Liver (tissue), 8 donors: ENCODE measurements at regions not wholly inside any gene's neighbourhood (a gene's known extent, or its start where the extent isn't known, plus 50 kb on each side); places are given as distances from the start of the nearest gene placed in this dataset.
"Not testable (repeated sequence)": the region's sequence is repeated elsewhere in the genome, so short reads cannot be mapped to it uniquely, and the experiment has no call there.

Source experiments
- DNase-seq: peaks from one replicate; pipeline ENCODE4 v3.0.0-alpha.2; 2017; ENCODE audit warnings: low spot score
- H3K27ac ChIP-seq, 2 donors: one replicate each; pipeline ENCODE4 v1.7.0; 2013; ENCODE audit warnings: inconsistent platforms in 2 of 2, low read length in 2 of 2, control low read depth in 1 of 2, low read depth in 1 of 2, mild to moderate bottlenecking in 1 of 2
- H3K27me3 ChIP-seq, 4 donors: one replicate each; pipeline versions ENCODE4 v1.6.1 to v1.7.0; 2013; ENCODE audit warnings: low read length in 3 of 4, inconsistent platforms in 1 of 4, mild to moderate bottlenecking in 1 of 4, moderate library complexity in 1 of 4; ENCODE audit not compliant: control insufficient read depth in 4 of 4, insufficient read depth in 4 of 4
- H3K36me3 ChIP-seq, 4 donors: one replicate each; pipeline versions ENCODE4 v1.6.1 to v1.7.0; 2013; ENCODE audit warnings: low read length in 3 of 4, mild to moderate bottlenecking in 3 of 4, low read depth in 1 of 4, moderate library complexity in 1 of 4; ENCODE audit not compliant: control insufficient read depth in 4 of 4, insufficient read depth in 3 of 4
- H3K4me1 ChIP-seq, 4 donors: one replicate each; pipeline versions ENCODE4 v1.6.1 to v1.7.0; 2013; ENCODE audit warnings: low read length in 3 of 4, mild to moderate bottlenecking in 3 of 4, moderate library complexity in 1 of 4; ENCODE audit not compliant: control insufficient read depth in 4 of 4, insufficient read depth in 4 of 4
- H3K4me3 ChIP-seq, 3 donors: one replicate each; pipeline versions ENCODE4 v1.6.1 to v1.7.0; 2013; ENCODE audit warnings: low read length in 3 of 3, control low read depth in 1 of 3, low read depth in 1 of 3, mild to moderate bottlenecking in 1 of 3
- H3K9ac ChIP-seq, 2 donors: one replicate each; pipeline ENCODE4 v1.7.0; 2013; ENCODE audit warnings: low read length in 2 of 2, mild to moderate bottlenecking in 2 of 2, moderate library complexity in 2 of 2, control low read depth in 1 of 2, low read depth in 1 of 2
- H3K9me3 ChIP-seq, 4 donors: one replicate each; pipeline versions ENCODE4 v1.6.1 to v1.7.0; 2013; ENCODE audit warnings: low read length in 3 of 4; ENCODE audit not compliant: control insufficient read depth in 4 of 4
- CTCF ChIP-seq: fragments of 150-350 bp; IDR thresholded peaks from 2 replicates; pipeline ENCODE4 v1.5.1; 2017; ENCODE audit warnings: improper control_type of control experiment, low read depth, low read length; ENCODE audit not compliant: missing input control
- EGR1 ChIP-seq, 2 donors: IDR thresholded peaks; 2 replicates each; pipeline ENCODE4 v1.6.1; 2016 to 2018; ENCODE audit warnings: antibody characterized with exemption in 2 of 2, low read depth in 2 of 2
- FOXA1 ChIP-seq: IDR thresholded peaks from 2 replicates; pipeline ENCODE4 v1.6.1; 2016; ENCODE audit warnings: antibody characterized with exemption
- FOXA2 ChIP-seq: IDR thresholded peaks from 2 replicates; pipeline ENCODE4 v1.6.1; 2016; ENCODE audit warnings: antibody characterized with exemption
- HNF4A ChIP-seq, 2 donors: conservative IDR thresholded peaks; 2 replicates each; pipeline ENCODE4 v1.6.1; 2016; ENCODE audit warnings: antibody characterized with exemption in 2 of 2, mild to moderate bottlenecking in 2 of 2
- JUND ChIP-seq, 2 donors: IDR thresholded peaks; 2 replicates each; pipeline ENCODE4 v1.6.1; 2016; ENCODE audit warnings: antibody characterized with exemption in 2 of 2
- NR2F2 ChIP-seq: IDR thresholded peaks from 2 replicates; pipeline ENCODE4 v1.6.1; 2016; ENCODE audit warnings: antibody characterized with exemption
- RAD21 ChIP-seq, 2 donors: IDR thresholded peaks; 2 replicates each; pipeline ENCODE4 v1.6.1; 2016; ENCODE audit warnings: antibody characterized with exemption in 2 of 2, mild to moderate bottlenecking in 2 of 2
- RXRA ChIP-seq, 2 donors: IDR thresholded peaks; 2 replicates each; pipeline ENCODE4 v1.6.1; 2017 to 2018; ENCODE audit warnings: antibody characterized with exemption in 2 of 2, mild to moderate bottlenecking in 1 of 2
- YY1 ChIP-seq: IDR thresholded peaks from 2 replicates; pipeline ENCODE4 v1.6.1; 2016; ENCODE audit warnings: antibody characterized with exemption, mild to moderate bottlenecking
- WGBS: extraction: QIAGEN DNeasy Blood & Tissue Kit; methylation state at CpG from one replicate; pipeline ENCODE4 v1.1.7; 2013; 5-methylcytosine and 5-hydroxymethylcytosine counted together
- TF ChIP-seq, protein P1 (sequence below): IDR thresholded peaks from 2 replicates; pipeline ENCODE4 v1.6.1; 2016; ENCODE audit warnings: antibody characterized with exemption
- TF ChIP-seq, protein P2 (sequence below): IDR thresholded peaks from 2 replicates; pipeline ENCODE4 v1.6.1; 2016; ENCODE audit warnings: antibody characterized with exemption
- donor health status: healthy.
- donor health status: healthy.
- donor health status: healthy.
- donor health status: healthy.
- donor health status: healthy.

GRCh38 chr2:184057910-184058309 lies 540.4 kb upstream of the ZNF804A start:
- TF ChIP-seq JUND (IDR thresholded peaks at IDR 0.05) (no peak), RAD21 (IDR thresholded peaks at IDR 0.05) (no peak), YY1 (no peak), HNF4A (conservative IDR thresholded peaks at IDR 0.05) (no peak), CTCF (no peak), FOXA2 (no peak), NR2F2 (no peak), EGR1 (IDR thresholded peaks at IDR 0.05; ENCODE audit: low read depth in 2 of 2) (no peak), FOXA1 (no peak), RXRA (IDR thresholded peaks at IDR 0.05) (no peak)
- TF ChIP-seq, protein P1, sequence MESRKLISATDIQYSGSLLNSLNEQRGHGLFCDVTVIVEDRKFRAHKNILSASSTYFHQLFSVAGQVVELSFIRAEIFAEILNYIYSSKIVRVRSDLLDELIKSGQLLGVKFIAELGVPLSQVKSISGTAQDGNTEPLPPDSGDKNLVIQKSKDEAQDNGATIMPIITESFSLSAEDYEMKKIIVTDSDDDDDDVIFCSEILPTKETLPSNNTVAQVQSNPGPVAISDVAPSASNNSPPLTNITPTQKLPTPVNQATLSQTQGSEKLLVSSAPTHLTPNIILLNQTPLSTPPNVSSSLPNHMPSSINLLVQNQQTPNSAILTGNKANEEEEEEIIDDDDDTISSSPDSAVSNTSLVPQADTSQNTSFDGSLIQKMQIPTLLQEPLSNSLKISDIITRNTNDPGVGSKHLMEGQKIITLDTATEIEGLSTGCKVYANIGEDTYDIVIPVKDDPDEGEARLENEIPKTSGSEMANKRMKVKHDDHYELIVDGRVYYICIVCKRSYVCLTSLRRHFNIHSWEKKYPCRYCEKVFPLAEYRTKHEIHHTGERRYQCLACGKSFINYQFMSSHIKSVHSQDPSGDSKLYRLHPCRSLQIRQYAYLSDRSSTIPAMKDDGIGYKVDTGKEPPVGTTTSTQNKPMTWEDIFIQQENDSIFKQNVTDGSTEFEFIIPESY, result no peak
- TF ChIP-seq, protein P2, sequence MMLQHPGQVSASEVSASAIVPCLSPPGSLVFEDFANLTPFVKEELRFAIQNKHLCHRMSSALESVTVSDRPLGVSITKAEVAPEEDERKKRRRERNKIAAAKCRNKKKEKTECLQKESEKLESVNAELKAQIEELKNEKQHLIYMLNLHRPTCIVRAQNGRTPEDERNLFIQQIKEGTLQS, result no peak
- Histone ChIP-seq H3K4me1 (no peaks in the 10 kb centered on the region), H3K4me3 (no peak overlapping the region), H3K27ac (no peak overlapping the region), H3K9me3 (no peaks in the 10 kb centered on the region), H3K27me3 (no peaks in the 10 kb centered on the region), H3K9ac (no peak overlapping the region), H3K36me3 (no peaks in the 10 kb centered on the region)
- WGBS, result 86% methylated on average over 4 of the region's 4 CpGs
- no peak for DNase-seq

DNA sequence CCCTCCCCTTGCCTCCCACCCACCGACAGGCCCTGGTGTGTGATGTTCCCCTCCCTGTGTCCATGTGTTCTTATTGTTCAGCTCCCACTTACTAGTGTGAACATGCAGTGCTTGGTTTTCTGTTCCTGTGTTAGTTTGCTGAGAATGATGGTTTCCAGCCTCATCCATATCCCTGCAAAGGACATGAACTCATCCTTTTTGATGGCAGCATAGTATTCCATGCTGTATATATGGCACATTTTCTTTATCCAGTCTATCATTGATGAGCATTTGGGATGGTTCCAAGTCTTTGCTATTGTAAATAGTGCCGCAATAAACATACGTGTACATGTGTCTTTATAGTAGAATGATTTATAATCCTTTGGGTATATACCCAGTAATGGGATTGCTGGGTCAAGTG lies 538.1 kb upstream of the ZNF804A start:
- not testable (repeated sequence) for DNase-seq, H3K9me3 ChIP-seq, H3K9ac ChIP-seq, H3K27ac ChIP-seq, H3K36me3 ChIP-seq, H3K4me1 ChIP-seq, H3K27me3 ChIP-seq, H3K4me3 ChIP-seq
- WGBS, result 85% methylated on average over 3 of the region's 3 CpGs

DNA sequence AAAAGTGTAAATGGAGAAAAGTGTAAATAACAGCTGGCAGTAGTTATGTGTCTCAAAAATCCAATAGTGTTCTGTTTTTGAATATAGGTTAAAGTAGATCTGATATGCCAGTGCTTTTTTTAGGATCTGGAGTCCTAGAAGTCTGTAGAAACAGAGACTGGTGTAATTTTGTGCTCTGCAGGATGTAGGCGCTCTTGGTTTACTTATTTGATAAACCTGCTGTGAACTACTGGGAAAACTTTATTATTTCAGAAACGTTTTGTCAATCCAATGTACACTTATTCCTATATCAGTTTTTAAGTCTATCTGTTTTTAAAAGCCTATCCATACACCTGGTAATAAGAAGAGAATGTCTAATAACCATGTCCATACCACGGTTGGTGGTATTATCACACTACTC lies 530.8 kb upstream of the ZNF804A start:
- H3K4me3 ChIP-seq, result no peak overlapping the region
- H3K4me1 ChIP-seq, result no peaks in the 10 kb centered on the region

More for the DNA sequence above, 530.8 kb upstream of the ZNF804A start:
- TF ChIP-seq CTCF (peak; percentile 32), RAD21 (IDR thresholded peaks at IDR 0.05) (peak; percentile 70 to 71), HNF4A (conservative IDR thresholded peaks at IDR 0.05) (no peak)
- H3K36me3 ChIP-seq, result no peaks in the 10 kb centered on the region
- no peaks in the 10 kb centered on the region for H3K27me3 ChIP-seq
- DNase-seq, result no peak
- no peak overlapping the region for H3K9ac ChIP-seq
- H3K9me3 ChIP-seq, result no peaks in the 10 kb centered on the region
- 53% methylated on average over 3 of the region's 3 CpGs for WGBS
- no peak overlapping the region for H3K27ac ChIP-seq
